ENCODE measurements at regions not wholly inside any gene's neighbourhood (a gene's known extent, or its start where the extent isn't known, plus 50 kb on each side); places are given as distances from the start of the nearest gene placed in this dataset.

- CTCF ChIA-PET = interaction anchor here (0.8 kb wide), 1 partner anchor 52 kb away, joined by 3 read pairs; no protein-coding TSS in a partner anchor
- no peaks in the 10 kb centered on the region for H3K36me3 Mint-ChIP-seq (ENCODE audit: insufficient read depth, unreplicated experiment)
- no peak for TF ChIP-seq CTCF (IDR thresholded peaks at IDR 0.05; ENCODE audit: unreplicated experiment)
- POLR2A ChIA-PET = interaction anchor here (0.6 to 1.1 kb wide), 4 partner anchors 9 to 640 kb away, joined by 3 to 4 read pairs (median 3); no protein-coding TSS in a partner anchor
- BruUV-seq (replicated peaks) = no TSS peak
- H3K4me3 Mint-ChIP-seq (ENCODE audit: unreplicated experiment) = no peak overlapping the region
- no peaks in the 10 kb centered on the region for H3K27me3 Mint-ChIP-seq (ENCODE audit: insufficient read depth, unreplicated experiment)
- intact Hi-C loops (cut with micrococcal nuclease) = no loop called here
- peaks cover 7% of the 10 kb centered on the region for H3K9me3 Mint-ChIP-seq (ENCODE audit: unreplicated experiment)
- DNase-seq (ENCODE audit: unreplicated experiment) = no peak
- peaks cover 5% of the 10 kb centered on the region for H3K4me1 Mint-ChIP-seq (ENCODE audit: insufficient read depth, unreplicated experiment)
- no peak overlapping the region for H3K27ac Mint-ChIP-seq (ENCODE audit: low read depth, unreplicated experiment)
Observed at GRCh38 chr12:92418381-92418780, 272.7 kb upstream of the BTG1 start.

- Mint-ChIP-seq H3K4me1 (ENCODE audit: insufficient read depth, unreplicated experiment) (peaks cover 5% of the 10 kb centered on the region), H3K36me3 (ENCODE audit: insufficient read depth, unreplicated experiment) (no peaks in the 10 kb centered on the region), H3K27me3 (ENCODE audit: insufficient read depth, unreplicated experiment) (no peaks in the 10 kb centered on the region), H3K9me3 (ENCODE audit: unreplicated experiment) (peaks cover 7% of the 10 kb centered on the region), H3K4me3 (ENCODE audit: unreplicated experiment) (no peak overlapping the region), H3K27ac (ENCODE audit: low read depth, unreplicated experiment) (no peak overlapping the region)
- CTCF ChIA-PET = interaction anchor here (0.6 kb wide), 1 partner anchor 161 kb away, joined by 3 read pairs; no protein-coding TSS in a partner anchor
- POLR2A ChIA-PET = interaction anchor here (0.6 to 1.2 kb wide), 2 partner anchors 12 to 19 kb away, joined by 3 to 4 read pairs; no protein-coding TSS in a partner anchor
- intact Hi-C loops (cut with micrococcal nuclease) = no loop called here
- TF ChIP-seq CTCF (IDR thresholded peaks at IDR 0.05; ENCODE audit: unreplicated experiment) = no peak
- no TSS peak for BruUV-seq (replicated peaks)
- DNase-seq (ENCODE audit: unreplicated experiment) = no peak
Observed at GRCh38 chr12:92417373-92417772, 271.7 kb upstream of the BTG1 start.

GRCh38 chr12:92416385-92416812 is 270.8 kb upstream of the BTG1 start:
- Mint-ChIP-seq H3K27ac (ENCODE audit: low read depth, unreplicated experiment) (no peak overlapping the region), H3K4me1 (ENCODE audit: insufficient read depth, unreplicated experiment) (peaks cover 5% of the 10 kb centered on the region), H3K27me3 (ENCODE audit: insufficient read depth, unreplicated experiment) (no peaks in the 10 kb centered on the region), H3K36me3 (ENCODE audit: insufficient read depth, unreplicated experiment) (no peaks in the 10 kb centered on the region), H3K4me3 (ENCODE audit: unreplicated experiment) (no peak overlapping the region), H3K9me3 (ENCODE audit: unreplicated experiment) (peaks cover 7% of the 10 kb centered on the region)
- BruUV-seq (replicated peaks) = no TSS peak
- no peak for DNase-seq (ENCODE audit: unreplicated experiment)
- TF ChIP-seq CTCF (IDR thresholded peaks at IDR 0.05; ENCODE audit: unreplicated experiment) = no peak
- ChIA-PET POLR2A (interaction anchor here (0.6 to 1.2 kb wide), 2 partner anchors 13 to 14 kb away, joined by 3 read pairs; no protein-coding TSS in a partner anchor), CTCF (no interaction called here)
- intact Hi-C loops (cut with micrococcal nuclease) = no loop called here

DNA sequence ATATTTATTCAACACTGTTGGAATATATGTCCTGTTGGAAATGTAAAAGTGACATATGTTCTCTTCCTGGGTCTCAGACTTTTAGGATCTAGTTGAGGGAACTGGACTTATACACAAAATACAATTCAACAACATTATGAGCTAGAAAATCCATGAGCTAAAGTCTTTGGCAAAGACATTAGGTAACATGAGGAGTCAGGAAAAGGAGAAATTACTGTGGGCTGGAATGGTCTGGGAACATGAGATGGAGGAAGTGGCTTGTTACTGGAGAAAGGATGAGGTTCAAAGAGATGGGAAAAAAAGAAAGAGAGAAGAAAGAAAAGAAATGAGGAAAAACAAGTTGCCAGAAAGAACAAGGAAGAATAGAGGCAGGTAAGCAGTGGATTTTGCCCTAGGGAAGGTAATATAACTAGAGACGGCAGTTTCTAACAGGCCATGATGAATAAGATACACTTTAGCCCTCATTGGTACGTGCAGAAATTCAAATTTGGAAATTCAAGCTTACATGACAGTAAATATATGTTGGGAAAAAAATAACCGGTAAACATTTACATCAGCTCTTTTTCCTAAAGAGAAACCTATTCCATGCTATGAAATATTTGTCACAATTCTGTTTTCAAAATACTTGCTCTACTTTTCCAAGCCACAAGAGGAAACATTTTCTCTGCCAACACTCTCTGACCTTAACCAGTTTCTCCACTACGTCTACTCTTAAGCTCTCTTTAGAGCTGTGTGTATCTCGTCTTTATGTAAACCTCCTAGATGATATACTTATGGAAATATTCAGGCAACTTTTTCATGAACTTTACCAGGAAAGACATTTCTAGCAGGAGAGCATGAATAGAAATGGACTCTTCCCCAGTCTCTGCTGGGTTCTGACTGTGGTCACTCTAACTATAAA is 268.8 kb upstream of the BTG1 start:
- TF ChIP-seq CTCF (IDR thresholded peaks at IDR 0.05; ENCODE audit: unreplicated experiment) = no peak
- Mint-ChIP-seq H3K9me3 (ENCODE audit: unreplicated experiment) (no peaks in the 10 kb centered on the region), H3K27me3 (ENCODE audit: insufficient read depth, unreplicated experiment) (no peaks in the 10 kb centered on the region), H3K4me3 (ENCODE audit: unreplicated experiment) (no peak overlapping the region), H3K4me1 (ENCODE audit: insufficient read depth, unreplicated experiment) (peaks cover 5% of the 10 kb centered on the region), H3K36me3 (ENCODE audit: insufficient read depth, unreplicated experiment) (no peaks in the 10 kb centered on the region), H3K27ac (ENCODE audit: low read depth, unreplicated experiment) (no peak overlapping the region)
- CTCF ChIA-PET = no interaction called here
- no peak for DNase-seq (ENCODE audit: unreplicated experiment)
- intact Hi-C loops (cut with micrococcal nuclease) = no loop called here
- POLR2A ChIA-PET = interaction anchor here (0.9 to 1.4 kb wide), 3 partner anchors 8 to 273 kb away, joined by 3 to 7 read pairs (median 5); partner anchors contain the start of gene BTG1
- no TSS peak for BruUV-seq (replicated peaks)

Measured in MCF 10A (cell line).